Immature natural killer cell (primary cell): ENCODE measurements at regions not wholly inside any gene's neighbourhood (a gene's known extent, or its start where the extent isn't known, plus 50 kb on each side); places are given as distances from the start of the nearest gene placed in this dataset.

Source experiments
- DNase-seq, 3 donors: peaks; one replicate each; pipeline ENCODE4 v3.0.0; 2022; ENCODE audit warnings: mixed read lengths in 1 of 3
- H3K27ac Mint-ChIP-seq, 6 donors: one replicate each; pipeline ENCODE4 v1.8.0; 2020; ENCODE audit warnings: mixed read lengths in 6 of 6, mild to moderate bottlenecking in 5 of 6, inconsistent platforms in 4 of 6, moderate library complexity in 3 of 6
- H3K27me3 Mint-ChIP-seq, 3 donors: one replicate each; pipeline ENCODE4 v1.8.0; 2020 to 2021; ENCODE audit warnings: low read depth in 3 of 3, mild to moderate bottlenecking in 3 of 3, mixed read lengths in 3 of 3, moderate library complexity in 3 of 3, inconsistent platforms in 1 of 3
- H3K36me3 Mint-ChIP-seq, 3 donors: one replicate each; pipeline ENCODE4 v1.8.0; 2020; ENCODE audit warnings: mixed read lengths in 3 of 3, inconsistent platforms in 2 of 3, mild to moderate bottlenecking in 2 of 3
- H3K4me1 Mint-ChIP-seq, 2 donors: one replicate each; pipeline ENCODE4 v1.8.0; 2020; ENCODE audit warnings: inconsistent platforms in 2 of 2, mild to moderate bottlenecking in 2 of 2, mixed read lengths in 2 of 2, moderate library complexity in 1 of 2
- H3K4me3 Mint-ChIP-seq, 5 donors: one replicate each; pipeline ENCODE4 v1.8.0; 2020; ENCODE audit warnings: mild to moderate bottlenecking in 5 of 5, mixed read lengths in 5 of 5, inconsistent platforms in 3 of 5, moderate library complexity in 3 of 5
- H3K9me3 Mint-ChIP-seq, 6 donors: one replicate each; pipeline ENCODE4 v1.8.0; 2020; ENCODE audit warnings: mild to moderate bottlenecking in 6 of 6, mixed read lengths in 6 of 6, inconsistent platforms in 4 of 6, moderate library complexity in 3 of 6

DNA sequence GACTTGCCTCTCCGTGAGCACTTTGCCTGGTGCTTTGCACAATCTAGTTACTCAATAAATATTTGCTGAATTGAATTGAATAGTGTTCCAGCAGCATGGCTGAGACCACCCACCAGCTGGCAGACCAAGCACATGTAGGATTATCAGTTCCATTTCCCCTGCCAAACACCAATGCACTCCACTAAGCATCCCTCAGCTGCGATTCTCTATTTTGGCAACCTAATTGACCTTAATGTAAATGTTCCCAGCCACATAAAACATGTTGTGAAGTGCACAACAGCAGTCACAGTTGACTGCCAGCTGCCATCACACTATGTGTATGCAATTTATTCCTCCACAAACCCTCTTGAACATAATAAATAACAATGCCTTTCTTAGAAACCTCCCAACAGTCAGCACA lies 1879.4 kb upstream of the PIK3C3 start:
- peaks cover 0 to 4% (median 0%) of the 10 kb centered on the region in 3 donors for H3K27me3 Mint-ChIP-seq
- H3K36me3 Mint-ChIP-seq, result peaks cover 0 to 3% (median 0%) of the 10 kb centered on the region in 3 donors
- DNase-seq, result no peak
- H3K4me1 Mint-ChIP-seq, result no peaks in the 10 kb centered on the region
- peaks cover 17 to 63% (median 26%) of the 10 kb centered on the region in 6 donors for H3K9me3 Mint-ChIP-seq
- H3K27ac Mint-ChIP-seq, result no peak overlapping the region
- H3K4me3 Mint-ChIP-seq, result no peak overlapping the region

DNA sequence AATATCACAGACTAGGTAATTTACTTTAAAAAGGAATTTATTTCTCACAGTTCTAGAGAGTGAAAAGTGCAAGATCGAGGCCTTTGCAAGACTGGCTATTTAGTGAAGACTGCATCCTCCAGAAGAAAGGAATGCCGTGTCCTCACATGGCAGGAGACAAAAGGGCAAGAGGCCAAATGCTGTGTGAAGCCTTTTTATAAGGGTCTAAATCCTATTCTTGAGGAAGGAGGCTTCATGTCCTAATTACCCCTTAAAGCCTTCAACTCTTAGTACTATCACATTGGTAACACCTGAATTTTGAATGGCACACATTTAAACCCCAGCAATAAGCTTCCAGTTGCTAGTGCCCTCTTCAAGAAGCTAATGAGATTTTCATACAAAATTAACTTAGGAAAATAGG lies 1882.3 kb upstream of the PIK3C3 start:
- Mint-ChIP-seq H3K27me3 (peaks cover 0 to 4% (median 0%) of the 10 kb centered on the region in 3 donors), H3K4me3 (no peak overlapping the region), H3K9me3 (peaks cover 19 to 72% (median 29%) of the 10 kb centered on the region in 6 donors), H3K27ac (no peak overlapping the region), H3K4me1 (no peaks in the 10 kb centered on the region), H3K36me3 (peaks cover 0 to 7% (median 0%) of the 10 kb centered on the region in 3 donors)
- DNase-seq, result no peak

DNA sequence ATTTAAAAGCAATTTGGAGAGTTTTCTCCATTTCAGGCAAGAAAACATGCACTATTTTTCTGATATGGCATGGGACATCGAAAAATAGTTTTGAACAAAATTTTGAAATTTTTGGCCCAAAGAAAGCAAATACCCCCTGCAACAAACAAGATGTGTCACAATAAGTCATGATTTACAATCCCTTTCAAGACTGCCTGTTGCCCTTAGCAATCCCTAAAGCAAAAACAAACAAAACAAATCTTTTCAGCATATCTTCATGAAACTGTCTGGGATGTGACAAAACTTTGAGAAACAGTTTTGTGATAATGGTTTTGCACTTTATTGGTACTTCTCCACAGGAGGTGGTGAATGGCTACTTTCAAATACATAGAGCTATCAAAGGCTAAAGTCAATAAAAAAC lies 1888.7 kb upstream of the PIK3C3 start:
- DNase-seq, result no peak
- no peak overlapping the region for H3K4me3 Mint-ChIP-seq
- no peaks in the 10 kb centered on the region for H3K4me1 Mint-ChIP-seq
- peaks cover 0 to under 1% (median 0%) of the 10 kb centered on the region in 3 donors for H3K27me3 Mint-ChIP-seq
- peaks cover 24 to 66% (median 26%) of the 10 kb centered on the region in 6 donors for H3K9me3 Mint-ChIP-seq
- H3K36me3 Mint-ChIP-seq, result peaks cover 0 to 4% (median 0%) of the 10 kb centered on the region in 3 donors
- no peak overlapping the region for H3K27ac Mint-ChIP-seq

DNA sequence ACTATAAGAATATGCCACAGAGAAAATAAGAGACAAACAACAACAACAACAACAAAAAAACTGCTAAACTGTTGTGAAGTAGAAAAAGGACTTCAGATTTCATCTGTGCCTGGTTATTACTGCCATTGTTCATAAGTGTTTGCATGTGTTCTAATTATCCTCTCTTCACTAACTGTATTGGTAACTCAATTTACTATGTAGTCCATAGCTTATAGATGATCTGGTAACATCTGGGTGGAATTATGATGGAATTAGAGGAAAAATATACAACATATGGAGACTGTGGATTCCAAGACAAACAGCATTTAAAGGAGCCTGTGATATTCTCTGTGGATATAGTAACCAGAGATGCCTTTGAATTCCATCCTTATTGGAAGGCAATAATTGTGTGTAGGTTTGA lies 1891.5 kb upstream of the PIK3C3 start:
- no peak overlapping the region for H3K27ac Mint-ChIP-seq
- no peak overlapping the region for H3K4me3 Mint-ChIP-seq
- H3K9me3 Mint-ChIP-seq, result peaks cover 20 to 53% (median 26%) of the 10 kb centered on the region in 6 donors
- H3K36me3 Mint-ChIP-seq, result no peaks in the 10 kb centered on the region
- peaks cover 0 to 2% (median 0%) of the 10 kb centered on the region in 3 donors for H3K27me3 Mint-ChIP-seq
- no peak for DNase-seq
- H3K4me1 Mint-ChIP-seq, result no peaks in the 10 kb centered on the region

DNA sequence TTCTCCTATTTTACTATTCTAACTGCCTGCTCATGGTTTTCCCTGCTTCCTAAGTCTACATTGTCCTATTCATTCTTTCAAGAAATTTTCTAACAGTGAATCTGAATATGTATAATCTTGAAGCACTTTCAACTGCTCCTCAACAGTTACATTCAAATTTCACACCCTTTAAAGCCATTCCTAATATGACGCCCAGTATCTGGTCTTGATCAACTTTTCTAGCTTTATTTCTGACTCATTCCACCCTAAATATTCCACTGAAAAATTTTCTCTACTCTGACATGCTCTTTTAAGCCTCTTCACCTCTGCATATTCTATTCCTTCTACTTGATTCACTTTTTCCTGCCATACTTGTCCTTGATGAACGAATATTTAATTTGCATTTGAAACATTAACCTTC lies 1893.9 kb upstream of the PIK3C3 start:
- H3K4me1 Mint-ChIP-seq, result no peaks in the 10 kb centered on the region
- peaks cover 18 to 51% (median 25%) of the 10 kb centered on the region in 6 donors for H3K9me3 Mint-ChIP-seq
- H3K4me3 Mint-ChIP-seq, result no peak overlapping the region
- H3K27ac Mint-ChIP-seq, result no peak overlapping the region
- no peak for DNase-seq
- H3K27me3 Mint-ChIP-seq, result peaks cover 0 to 4% (median 0%) of the 10 kb centered on the region in 3 donors
- no peaks in the 10 kb centered on the region for H3K36me3 Mint-ChIP-seq

DNA sequence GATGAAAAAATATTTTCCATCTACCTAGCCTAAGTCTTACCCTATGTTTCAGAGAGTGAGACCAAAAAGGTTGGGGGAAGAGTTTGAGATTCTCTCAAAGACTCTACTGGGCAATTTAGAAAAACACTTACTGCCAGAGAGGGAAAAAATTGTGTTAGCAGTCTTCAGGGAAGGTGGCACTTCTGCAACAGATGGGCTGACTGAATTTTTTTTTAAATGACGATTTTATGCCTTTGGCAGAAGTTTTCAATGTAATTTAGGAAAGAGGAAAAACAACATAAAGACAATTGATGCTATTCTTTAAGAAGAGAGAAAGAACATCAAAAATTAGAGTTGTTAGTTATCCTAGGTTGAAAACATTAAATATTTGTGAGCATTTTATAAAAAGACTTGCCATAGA lies 1894.5 kb upstream of the PIK3C3 start:
- H3K4me1 Mint-ChIP-seq, result no peaks in the 10 kb centered on the region
- no peak overlapping the region for H3K4me3 Mint-ChIP-seq
- DNase-seq, result no peak
- H3K9me3 Mint-ChIP-seq, result peaks cover 13 to 46% (median 24%) of the 10 kb centered on the region in 6 donors
- H3K27me3 Mint-ChIP-seq, result peaks cover 0 to 4% (median 0%) of the 10 kb centered on the region in 3 donors
- H3K36me3 Mint-ChIP-seq, result no peaks in the 10 kb centered on the region
- no peak overlapping the region for H3K27ac Mint-ChIP-seq

DNA sequence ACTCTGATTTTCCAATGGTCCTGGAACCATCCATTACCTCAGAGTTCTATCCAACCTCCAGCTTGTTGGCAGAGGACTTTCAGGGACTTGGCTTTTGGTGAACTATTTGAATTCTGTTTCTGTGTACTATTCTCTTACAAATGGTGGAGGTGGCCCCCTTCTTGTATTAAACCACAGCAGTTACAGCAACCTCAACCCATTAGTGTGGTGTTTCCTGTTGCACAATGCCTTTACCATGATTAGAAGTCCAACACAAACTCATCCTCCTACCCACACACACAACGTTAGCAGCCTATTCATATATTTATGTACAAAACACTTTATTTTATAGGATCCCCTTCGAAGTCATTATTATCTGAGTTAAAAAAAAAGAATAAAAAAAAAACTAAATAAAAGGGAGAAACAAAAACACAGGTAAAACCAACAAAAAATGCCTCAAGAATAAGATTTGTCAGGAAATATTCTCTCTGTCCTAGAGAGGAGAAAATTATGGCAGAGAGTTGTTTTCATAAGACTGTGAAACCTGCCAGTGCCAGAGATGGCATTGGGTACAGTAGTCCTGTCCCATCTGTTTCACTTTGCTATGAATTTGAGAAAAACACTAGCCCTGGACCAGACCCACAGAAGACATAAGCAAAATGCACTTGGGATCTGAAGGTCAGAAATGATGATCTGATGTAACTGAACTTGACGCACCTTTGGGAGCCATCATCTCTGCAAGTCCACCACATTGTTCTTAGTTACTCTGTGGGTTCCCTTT lies 1896.0 kb upstream of the PIK3C3 start:
- Mint-ChIP-seq H3K9me3 (peaks cover 5 to 45% (median 23%) of the 10 kb centered on the region in 6 donors), H3K4me3 (no peak overlapping the region), H3K36me3 (no peaks in the 10 kb centered on the region)

DNA sequence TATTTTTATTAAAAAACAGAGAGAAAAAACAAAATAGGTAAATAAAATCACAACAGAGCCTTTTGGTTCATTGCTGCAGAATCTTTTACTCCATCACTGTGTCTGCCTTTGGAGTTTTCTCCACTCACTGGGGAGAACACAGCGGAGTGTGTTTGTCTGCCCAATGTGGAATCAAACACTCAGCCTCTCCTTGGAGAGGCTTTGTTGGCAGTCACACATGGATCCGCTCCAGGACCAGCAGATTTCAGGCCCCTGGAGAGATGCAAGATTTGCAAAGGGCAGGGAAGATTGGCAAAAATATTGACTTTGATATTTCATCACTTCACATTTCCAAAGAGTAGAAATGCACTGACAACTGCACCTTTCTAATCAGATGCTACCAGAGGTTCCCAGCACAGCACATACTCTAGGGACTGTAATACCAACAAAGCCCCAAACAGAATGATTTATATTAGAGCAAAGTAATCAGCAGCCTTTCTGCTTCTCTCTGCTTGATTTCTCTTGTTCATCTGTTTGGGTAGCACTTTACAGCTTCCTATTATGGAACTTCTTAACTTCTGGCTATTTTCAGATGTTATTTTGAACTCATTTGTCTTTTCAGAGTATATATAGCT lies 1898.8 kb upstream of the PIK3C3 start:
- H3K36me3 Mint-ChIP-seq, result no peaks in the 10 kb centered on the region
- H3K4me3 Mint-ChIP-seq, result no peak overlapping the region
- H3K4me1 Mint-ChIP-seq, result no peaks in the 10 kb centered on the region
- no peak for DNase-seq
- peaks cover 2 to 38% (median 15%) of the 10 kb centered on the region in 6 donors for H3K9me3 Mint-ChIP-seq
- H3K27me3 Mint-ChIP-seq, result peaks cover 0 to 2% (median 0%) of the 10 kb centered on the region in 3 donors
- no peak overlapping the region for H3K27ac Mint-ChIP-seq

More for the DNA sequence above, 1896.0 kb upstream of the PIK3C3 start:
- H3K4me1 Mint-ChIP-seq, result no peaks in the 10 kb centered on the region
- peaks cover 0 to 4% (median 0%) of the 10 kb centered on the region in 3 donors for H3K27me3 Mint-ChIP-seq
- no peak overlapping the region for H3K27ac Mint-ChIP-seq
- no peak for DNase-seq

DNA sequence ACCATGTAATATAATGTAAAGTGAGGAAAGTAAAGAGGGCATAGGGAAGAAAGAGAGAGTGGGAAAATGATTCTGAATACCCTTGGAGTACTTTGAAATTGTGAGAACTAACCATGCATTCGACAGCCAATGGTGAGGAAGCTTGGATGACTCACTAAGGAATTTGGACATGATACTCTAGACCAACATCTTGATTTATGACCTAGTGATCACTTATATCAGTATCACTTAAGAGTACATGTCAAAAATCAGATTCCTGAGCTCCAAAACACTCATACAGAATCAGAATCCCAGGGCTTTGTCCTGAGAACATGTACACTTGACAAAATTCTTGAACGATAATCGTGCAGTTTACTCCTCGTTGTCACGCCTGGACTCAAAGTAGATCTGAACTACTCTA lies 1899.8 kb upstream of the PIK3C3 start:
- peaks cover 4 to 35% (median 16%) of the 10 kb centered on the region in 6 donors for H3K9me3 Mint-ChIP-seq

DNA sequence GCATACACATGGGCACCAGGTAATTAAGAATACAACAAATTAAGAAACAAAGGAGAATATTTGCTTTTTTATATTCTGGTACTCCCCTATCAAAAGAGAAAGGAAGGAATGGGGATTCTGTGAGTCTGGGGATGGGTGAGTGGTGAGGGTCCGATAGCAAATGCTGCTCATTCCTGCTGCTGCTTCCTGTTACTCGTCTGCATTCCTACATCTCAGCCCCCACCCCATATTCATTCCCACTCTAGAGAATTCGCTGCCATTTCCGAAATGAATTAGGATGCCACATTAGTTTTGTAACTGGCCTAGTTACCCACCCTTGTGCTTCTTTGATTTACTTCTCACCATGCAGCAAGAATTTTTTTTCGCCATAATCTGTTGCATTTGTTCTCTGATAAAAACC lies 1905.3 kb upstream of the PIK3C3 start:
- no peak for DNase-seq
- no peaks in the 10 kb centered on the region for H3K36me3 Mint-ChIP-seq
- H3K4me1 Mint-ChIP-seq, result no peaks in the 10 kb centered on the region
- no peak overlapping the region for H3K27ac Mint-ChIP-seq
- no peak overlapping the region for H3K4me3 Mint-ChIP-seq
- H3K27me3 Mint-ChIP-seq, result peaks cover 0 to 2% (median 0%) of the 10 kb centered on the region in 3 donors
- H3K9me3 Mint-ChIP-seq, result peaks cover 8 to 44% (median 25%) of the 10 kb centered on the region in 6 donors

More for the DNA sequence above, 1899.8 kb upstream of the PIK3C3 start:
- no peak overlapping the region for H3K27ac Mint-ChIP-seq
- no peaks in the 10 kb centered on the region for H3K36me3 Mint-ChIP-seq
- no peak for DNase-seq
- peaks cover 0 to 2% (median 0%) of the 10 kb centered on the region in 3 donors for H3K27me3 Mint-ChIP-seq
- H3K4me3 Mint-ChIP-seq, result no peak overlapping the region
- H3K4me1 Mint-ChIP-seq, result no peaks in the 10 kb centered on the region

DNA sequence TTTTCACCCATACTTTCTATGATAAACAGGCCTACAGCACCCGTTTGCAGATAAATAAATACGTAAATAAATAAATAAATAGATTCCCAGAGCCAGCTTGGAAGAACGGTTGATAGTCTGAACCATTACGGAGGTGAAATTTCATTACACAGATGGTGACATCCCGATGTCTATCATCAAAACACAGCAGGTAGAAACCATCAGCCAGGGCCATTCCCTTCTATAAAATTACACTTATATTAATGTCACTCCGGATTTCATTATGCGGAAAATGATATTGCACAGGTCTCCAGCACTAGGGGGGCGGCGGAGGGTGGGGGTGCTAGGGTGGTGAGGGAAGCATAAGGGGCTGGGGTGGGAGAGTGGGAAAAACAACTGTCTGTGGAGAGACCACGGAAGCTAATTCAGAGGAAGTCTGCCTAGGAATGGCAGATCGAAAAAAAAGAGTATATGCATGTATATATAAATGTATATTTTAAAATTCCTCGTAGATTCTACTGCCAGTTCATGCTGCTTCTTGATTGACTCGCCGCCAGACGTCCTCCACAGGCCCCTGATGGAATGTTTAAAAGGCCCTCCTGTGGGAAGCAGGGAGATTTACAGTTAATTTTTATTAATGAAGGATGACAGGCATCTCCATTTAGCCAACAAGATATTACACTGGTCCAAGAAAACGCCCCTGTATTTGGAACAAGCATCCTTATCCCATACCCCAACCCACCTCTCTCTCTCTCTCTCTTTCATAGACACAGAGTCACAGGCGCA lies 1906.0 kb upstream of the PIK3C3 start:
- H3K4me1 Mint-ChIP-seq, result no peaks in the 10 kb centered on the region
- no peaks in the 10 kb centered on the region for H3K36me3 Mint-ChIP-seq
- H3K27me3 Mint-ChIP-seq, result peaks cover 0 to 2% (median 0%) of the 10 kb centered on the region in 3 donors
- H3K4me3 Mint-ChIP-seq, result no peak overlapping the region
- no peak for DNase-seq
- peaks cover 9 to 41% (median 22%) of the 10 kb centered on the region in 6 donors for H3K9me3 Mint-ChIP-seq
- H3K27ac Mint-ChIP-seq, result no peak overlapping the region

DNA sequence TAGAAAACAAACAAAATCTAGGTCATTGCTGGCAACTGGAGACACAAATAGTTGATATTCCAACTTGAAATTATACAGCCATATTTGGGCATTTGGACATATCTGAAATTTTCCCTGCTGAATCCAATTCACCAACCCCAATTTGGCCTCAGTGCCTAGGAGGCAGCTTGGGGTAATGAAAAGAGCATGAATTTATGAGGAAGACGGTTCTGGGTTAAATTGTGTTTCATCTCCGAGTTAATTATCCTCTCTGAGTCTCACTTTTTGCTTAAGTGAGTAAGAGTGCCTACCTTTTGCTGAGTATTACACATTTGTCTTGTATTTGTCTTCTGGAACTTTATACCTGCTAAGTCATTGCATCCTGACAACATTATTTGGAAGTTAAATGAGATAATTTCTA lies 1906.8 kb upstream of the PIK3C3 start:
- Mint-ChIP-seq H3K4me1 (no peaks in the 10 kb centered on the region), H3K4me3 (no peak overlapping the region), H3K9me3 (peaks cover 9 to 45% (median 24%) of the 10 kb centered on the region in 6 donors), H3K36me3 (no peaks in the 10 kb centered on the region), H3K27me3 (peaks cover 0 to 2% (median 0%) of the 10 kb centered on the region in 3 donors), H3K27ac (no peak overlapping the region)
- no peak for DNase-seq

DNA sequence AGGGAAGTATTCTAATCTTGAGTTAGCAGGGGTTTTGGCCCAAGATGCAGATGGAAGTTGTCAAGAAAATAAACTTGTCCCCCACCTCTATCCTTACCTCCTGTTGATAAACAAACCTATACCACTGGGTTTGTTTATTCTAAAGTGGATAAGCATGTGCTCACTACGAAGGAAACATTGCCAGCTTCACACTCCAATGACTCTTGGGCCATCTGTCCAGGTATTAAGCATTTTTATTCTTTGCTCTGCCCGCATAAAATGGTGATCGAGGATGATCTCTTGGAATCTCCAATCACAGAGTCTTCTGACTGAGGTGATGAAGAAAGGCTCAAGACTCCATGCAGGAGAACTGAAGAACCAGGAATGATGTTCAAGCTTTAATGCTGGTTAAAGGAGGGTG lies 1908.4 kb upstream of the PIK3C3 start:
- H3K36me3 Mint-ChIP-seq, result no peaks in the 10 kb centered on the region
- no peak for DNase-seq
- H3K27me3 Mint-ChIP-seq, result peaks cover 0 to 2% (median 0%) of the 10 kb centered on the region in 3 donors
- H3K4me3 Mint-ChIP-seq, result no peak overlapping the region
- no peaks in the 10 kb centered on the region for H3K4me1 Mint-ChIP-seq
- H3K27ac Mint-ChIP-seq, result no peak overlapping the region
- H3K9me3 Mint-ChIP-seq, result peaks cover 9 to 46% (median 23%) of the 10 kb centered on the region in 6 donors

DNA sequence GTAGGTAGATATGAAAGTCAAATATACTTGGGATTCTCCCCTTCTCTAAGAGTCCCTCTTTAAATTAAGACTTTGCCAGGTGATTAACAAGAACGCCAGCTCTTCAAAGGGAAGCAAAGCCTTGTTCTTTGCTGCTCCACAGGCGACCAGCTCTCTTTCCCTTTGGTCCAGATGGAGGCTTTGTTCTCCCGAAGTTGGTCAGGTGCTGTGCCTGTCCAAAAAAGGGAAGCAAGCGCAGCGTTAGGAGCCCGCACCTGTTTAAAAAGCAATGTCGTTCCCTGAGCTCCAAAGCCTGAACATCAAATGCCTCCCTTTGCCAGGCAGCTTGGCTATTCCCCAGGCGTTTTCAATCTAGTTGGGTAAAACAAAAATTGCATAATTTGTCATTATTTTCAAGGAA lies 1913.1 kb upstream of the PIK3C3 start:
- Mint-ChIP-seq H3K4me1 (no peaks in the 10 kb centered on the region), H3K36me3 (peaks cover 0 to 4% (median 4%) of the 10 kb centered on the region in 3 donors), H3K27ac (no peak overlapping the region), H3K9me3 (peaks cover 14 to 67% (median 28%) of the 10 kb centered on the region in 6 donors), H3K4me3 (no peak overlapping the region), H3K27me3 (peaks cover 0 to 1% (median 0%) of the 10 kb centered on the region in 3 donors)
- DNase-seq, result no peak
